GM12878 (cell line): ENCODE measurements at regions not wholly inside any gene's neighbourhood (a gene's known extent, or its start where the extent isn't known, plus 50 kb on each side); places are given as distances from the start of the nearest gene placed in this dataset.

Experiments used
- ATAC-seq: fragments of 200-7000 bp; cut with Tn5 transposase; 3 replicates; pipeline ENCODE4 v1.9.1; 2020; ENCODE audit warnings: mild to moderate bottlenecking, moderate library complexity
- BruUV-seq: library from RNA; stranded (reverse); fragments of 400-500 nt; replicated peaks from 2 replicates; lab custom pipeline; 2021; lab: Mats Ljungman, UMichigan
- CTCF ChIA-PET: fragments of 300-600 bp; sonication (Branson Sonifier 250); formaldehyde crosslinking; extraction: SDS; loops from one replicate; lab custom pipeline; 2021; ENCODE audit warnings: inconsistent platforms; lab: Yijun Ruan, JAX
- POLR2A ChIA-PET: fragments of 350-600 bp; formaldehyde crosslinking; extraction: SDS; loops from one replicate; lab custom pipeline; 2021; ENCODE audit warnings: inconsistent platforms; lab: Charles Lee
- RAD21 ChIA-PET: fragments of 300-600 bp; sonication (Branson Sonifier 250); formaldehyde crosslinking; loops from one replicate; lab custom pipeline; 2023; ENCODE audit warnings: antibody characterized with exemption; ENCODE audit not compliant: unreplicated experiment; lab: Charles Lee
- SMC1A ChIA-PET: fragments of 300-600 bp; sonication (Branson Sonifier 250); formaldehyde crosslinking; loops from one replicate; lab custom pipeline; 2023; ENCODE audit not compliant: unreplicated experiment, uncharacterized antibody; lab: Charles Lee
- DNase-seq: peaks from one replicate; pipeline ENCODE4 v3.0.0-alpha.2; 2011; ENCODE audit warnings: low read depth, low spot score
- FAIRE-seq: peaks from 3 replicates; lab custom pipeline; 2011; peaks lifted over from hg19 to GRCh38; lab: Jason Lieb, UNC
- H2AFZ ChIP-seq: 2 replicates; pipeline ENCODE4 v1.6.0; 2011; ENCODE audit warnings: low read depth, low read length, control low read depth; ENCODE audit not compliant: control insufficient read depth
- H3K27ac ChIP-seq: 2 replicates; pipeline ENCODE4 v1.5.1; 2011; ENCODE audit warnings: control low read depth; ENCODE audit not compliant: control insufficient read depth, insufficient read depth
- H3K27me3 ChIP-seq, 2 experiments: replicated peaks in 1 of 2; 2 replicates each; pipeline versions ENCODE4 v1.6.0 to v1.6.1; 2011; ENCODE audit warnings: low read length in 1 of 2; ENCODE audit not compliant: control insufficient read depth in 2 of 2, insufficient read depth in 2 of 2
- H3K36me3 ChIP-seq, 2 experiments: 2 replicates each; pipeline ENCODE4 v1.5.1; 2011; ENCODE audit warnings: low read length in 1 of 2; ENCODE audit not compliant: control insufficient read depth in 2 of 2, insufficient read depth in 2 of 2
- H3K4me1 ChIP-seq: 2 replicates; pipeline ENCODE4 v1.6.1; 2011; ENCODE audit warnings: mild to moderate bottlenecking, low read length, moderate library complexity, mixed read lengths; ENCODE audit not compliant: control insufficient read depth, insufficient read depth
- H3K4me2 ChIP-seq: 2 replicates; pipeline ENCODE4 v1.6.0; 2011; ENCODE audit warnings: control low read depth; ENCODE audit not compliant: control insufficient read depth, insufficient read depth
- H3K4me3 ChIP-seq: fragments of 200-600 bp; sonication (generic); 2 replicates; pipeline ENCODE4 v1.5.1; 2016
- H3K79me2 ChIP-seq: 2 replicates; pipeline ENCODE4 v1.6.0; 2011; ENCODE audit warnings: low read length; ENCODE audit not compliant: control insufficient read depth, insufficient read depth
- H3K9ac ChIP-seq: 2 replicates; pipeline ENCODE4 v1.8.0; 2011; ENCODE audit warnings: low read length, control low read depth, mixed read lengths; ENCODE audit not compliant: control insufficient read depth, insufficient read depth
- H3K9me3 ChIP-seq: replicated peaks from 3 replicates; pipeline ENCODE4 v1.5.1; 2011; ENCODE audit warnings: mild to moderate bottlenecking, low read length; ENCODE audit not compliant: control insufficient read depth, insufficient read depth
- H4K20me1 ChIP-seq: 2 replicates; pipeline ENCODE4 v1.6.0; 2011; ENCODE audit not compliant: control insufficient read depth, insufficient read depth
- ASH2L ChIP-seq: fragments of 300-600, 200-600 bp; sonication (generic); IDR thresholded peaks from 2 replicates; pipeline ENCODE4 v1.6.1; 2017; ENCODE audit warnings: low read depth, mild to moderate bottlenecking, borderline replicate concordance
- BHLHE40 ChIP-seq, 2 experiments: fragments of 450-650 bp in 1 of 2; IDR thresholded peaks; 2 replicates each; pipeline ENCODE4 v1.6.1; 2011 to 2017; ENCODE audit warnings: low read depth in 2 of 2, borderline replicate concordance in 1 of 2, improper control_type of control experiment in 1 of 2, low read length in 1 of 2, mild to moderate bottlenecking in 1 of 2
- CBX3 ChIP-seq: fragments of 200-600 bp; sonication (generic); IDR thresholded peaks from 2 replicates; pipeline ENCODE4 v1.6.1; 2016; ENCODE audit warnings: low read depth, borderline replicate concordance
- EGR1 ChIP-seq, 2 experiments: IDR thresholded peaks; 1 replicate in 1 of 2; 2 replicates in 1 of 2; pipeline ENCODE4 v1.6.1; 2011 to 2012; ENCODE audit warnings: low read depth in 2 of 2, low read length in 2 of 2, borderline replicate concordance in 1 of 2, mild to moderate bottlenecking in 1 of 2, moderate library complexity in 1 of 2
- FOXM1 ChIP-seq: IDR thresholded peaks from 2 replicates; pipeline ENCODE4 v1.6.1; 2012; ENCODE audit warnings: low read depth, mild to moderate bottlenecking, inconsistent platforms, low read length, moderate library complexity
- GATAD2B ChIP-seq: fragments of 450-650 bp; conservative IDR thresholded peaks from 2 replicates; pipeline ENCODE4 v1.6.1; 2017; ENCODE audit warnings: low read depth, mild to moderate bottlenecking, moderate library complexity
- IRF4 ChIP-seq: IDR thresholded peaks from 2 replicates; pipeline ENCODE4 v1.6.1; 2011; ENCODE audit warnings: low read depth, low read length
- MAX ChIP-seq: IDR thresholded peaks from 2 replicates; pipeline ENCODE4 v1.6.1; 2012; ENCODE audit warnings: low read depth, low read length, improper control_type of control experiment
- MEF2B ChIP-seq: fragments of 450-650 bp; IDR thresholded peaks from 2 replicates; pipeline ENCODE4 v1.6.1; 2018; ENCODE audit warnings: mild to moderate bottlenecking, moderate library complexity; ENCODE audit not compliant: partially characterized antibody, poor library complexity, severe bottlenecking
- NR2C1 ChIP-seq: fragments of 450-650 bp; IDR thresholded peaks from 2 replicates; pipeline ENCODE4 v1.6.1; 2017; ENCODE audit warnings: antibody characterized with exemption, mild to moderate bottlenecking, moderate library complexity
- NR2F1 ChIP-seq: fragments of 450-650 bp; conservative IDR thresholded peaks from 2 replicates; pipeline ENCODE4 v1.6.1; 2017; ENCODE audit warnings: mild to moderate bottlenecking
- POLR2AphosphoS2 ChIP-seq: IDR thresholded peaks from 2 replicates; pipeline ENCODE4 v1.6.1; 2011; ENCODE audit warnings: low read depth, mild to moderate bottlenecking, low read length, improper control_type of control experiment, moderate library complexity
- POU2F2 ChIP-seq: IDR thresholded peaks from 3 replicates; pipeline ENCODE4 v1.6.1; 2011; ENCODE audit warnings: low read depth, mild to moderate bottlenecking, low read length, borderline replicate concordance
- RBBP5 ChIP-seq: fragments of 200-600 bp; sonication (generic); conservative IDR thresholded peaks from 2 replicates; pipeline ENCODE4 v1.6.1; 2016
- SMAD5 ChIP-seq: IDR thresholded peaks from 2 replicates; pipeline ENCODE4 v1.6.1; 2016; ENCODE audit warnings: antibody characterized with exemption, low read depth
- SPI1 ChIP-seq: IDR thresholded peaks from 2 replicates; pipeline ENCODE4 v1.6.1; 2011; ENCODE audit warnings: low read depth, mild to moderate bottlenecking, low read length, moderate library complexity, borderline replicate concordance; ENCODE audit not compliant: insufficient read depth
- STAT1 ChIP-seq: fragments of 450-650 bp; conservative IDR thresholded peaks from 2 replicates; pipeline ENCODE4 v1.6.1; 2014; ENCODE audit warnings: antibody characterized with exemption, mild to moderate bottlenecking
- SUPT20H ChIP-seq: IDR thresholded peaks from 2 replicates; pipeline ENCODE4 v1.6.1; 2011; ENCODE audit warnings: low read depth, mild to moderate bottlenecking, low read length, moderate library complexity, borderline replicate concordance; ENCODE audit not compliant: control insufficient read depth
- SUZ12 ChIP-seq: fragments of 200-600 bp; sonication (generic); IDR thresholded peaks from one replicate; pipeline ENCODE4 v1.6.1; 2018; ENCODE audit warnings: antibody characterized with exemption, mild to moderate bottlenecking; ENCODE audit not compliant: unreplicated experiment
- TBL1XR1 ChIP-seq: IDR thresholded peaks from 2 replicates; pipeline ENCODE4 v1.6.1; 2012; ENCODE audit warnings: low read depth, low read length, improper control_type of control experiment
- YY1 ChIP-seq: IDR thresholded peaks from 2 replicates; pipeline ENCODE4 v1.6.1; 2011; ENCODE audit warnings: low read depth, mild to moderate bottlenecking, low read length
- ZBTB4 ChIP-seq: fragments of 450-650 bp; formaldehyde crosslinking; IDR thresholded peaks from 2 replicates; pipeline ENCODE4 v1.4.0; 2022; ENCODE audit warnings: mild to moderate bottlenecking, moderate library complexity
- ZNF384 ChIP-seq: IDR thresholded peaks from 2 replicates; pipeline ENCODE4 v1.6.1; 2012; ENCODE audit warnings: low read depth, mild to moderate bottlenecking, low read length, improper control_type of control experiment, borderline replicate concordance
- WGBS: methylation state at CpG from one replicate; pipeline ENCODE4 v1.1.6; 2016; ENCODE audit warnings: low lambda C conversion rate; ENCODE audit not compliant: insufficient replicate concordance, insufficient coverage; ENCODE audit errors: missing lambda C conversion rate; 5-methylcytosine and 5-hydroxymethylcytosine counted together
- in situ Hi-C: fragments of 300-500 bp; cut with MboI; formaldehyde crosslinking; loops from 9 replicates; pipeline ENCODE4 v1.14.3; 2018; ENCODE audit warnings: mixed read lengths
- intact Hi-C: fragments of 100-400 bp; cut with micrococcal nuclease; formaldehyde crosslinking; loops from one replicate; pipeline ENCODE4 v1.14.2; 2022; ENCODE audit not compliant: unreplicated experiment

GRCh38 chr1:213448360-213448759 lies 397.3 kb downstream of the RPS6KC1 start:
- H3K4me1 ChIP-seq, result no peaks in the 10 kb centered on the region
- no peak overlapping the region for H2AFZ ChIP-seq

GRCh38 chr1:213448776-213449175 lies 397.7 kb downstream of the RPS6KC1 start:
- SMC1A ChIA-PET, result no interaction called here
- 50% methylated on average over 4 of the region's 4 CpGs for WGBS
- TF ChIP-seq CBX3 (no peak), EGR1 (IDR thresholded peaks at IDR 0.05; ENCODE audit: borderline replicate concordance in 1 of 2, low read depth in 2 of 2, low read length in 2 of 2) (no peak), ZBTB4 (CRISPR knock-in tag) (no peak), POU2F2 (no peak), BHLHE40 (IDR thresholded peaks at IDR 0.05; ENCODE audit: borderline replicate concordance in 1 of 2, low read depth in 2 of 2, low read length in 1 of 2) (no peak), YY1 (no peak), MAX (no peak), NR2F1 (no peak)

More at GRCh38 chr1:213448360-213448759, 397.3 kb downstream of the RPS6KC1 start:
- no peak overlapping the region for H3K9ac ChIP-seq
- ChIA-PET POLR2A (no interaction called here), SMC1A (no interaction called here), CTCF (no interaction called here), RAD21 (no interaction called here)
- BruUV-seq, result no TSS peak
- no peaks in the 10 kb centered on the region for H3K36me3 ChIP-seq
- WGBS, result 54% methylated on average over 9 of the region's 9 CpGs
- no peak overlapping the region for H3K4me3 ChIP-seq
- no peaks in the 10 kb centered on the region for H4K20me1 ChIP-seq
- H3K9me3 ChIP-seq, result no peaks in the 10 kb centered on the region
- H3K27ac ChIP-seq, result no peak overlapping the region
- no peaks in the 10 kb centered on the region for H3K79me2 ChIP-seq
- ATAC-seq (no peak), FAIRE-seq (no peak), DNase-seq (no peak)
- intact Hi-C loops, result no loop called here
- TF ChIP-seq STAT1, result no peak
- TF ChIP-seq POLR2AphosphoS2, result no peak
- no peak for TF ChIP-seq IRF4
- TF ChIP-seq SUZ12, result no peak
- TF ChIP-seq TBL1XR1, result no peak
- TF ChIP-seq ASH2L, result no peak
- no peak for TF ChIP-seq NR2C1
- no peak for TF ChIP-seq SPI1
- TF ChIP-seq MEF2B, result no peak
- no peak for TF ChIP-seq SMAD5
- TF ChIP-seq ZNF384, result no peak
- no peak for TF ChIP-seq SUPT20H
- no peak for TF ChIP-seq RBBP5
- no peak for TF ChIP-seq GATAD2B
- TF ChIP-seq FOXM1, result no peak
- H3K4me2 ChIP-seq, result no peak overlapping the region
- peaks cover 0 to 5% of the 10 kb centered on the region in 2 experiments; a peak in 1 of 4 replicates for H3K27me3 ChIP-seq
- in situ Hi-C loops, result no loop called here

More at GRCh38 chr1:213448776-213449175, 397.7 kb downstream of the RPS6KC1 start:
- ChIA-PET POLR2A (no interaction called here), CTCF (no interaction called here), RAD21 (no interaction called here)
- no peak for FAIRE-seq
- no peak overlapping the region for H3K4me2 ChIP-seq
- H3K79me2 ChIP-seq, result no peaks in the 10 kb centered on the region
- H4K20me1 ChIP-seq, result no peaks in the 10 kb centered on the region
- H3K9me3 ChIP-seq, result no peaks in the 10 kb centered on the region
- H3K4me3 ChIP-seq, result no peak overlapping the region
- DNase-seq, result no peak
- no peaks in the 10 kb centered on the region for H3K36me3 ChIP-seq
- no peak overlapping the region for H3K9ac ChIP-seq
- intact Hi-C loops (no loop called here), in situ Hi-C loops (no loop called here)
- no TSS peak for BruUV-seq
- no peaks in the 10 kb centered on the region for H3K4me1 ChIP-seq
- no peak overlapping the region for H2AFZ ChIP-seq
- peaks cover 0 to 5% of the 10 kb centered on the region in 2 experiments; a peak in 1 of 4 replicates for H3K27me3 ChIP-seq
- H3K27ac ChIP-seq, result no peak overlapping the region
- ATAC-seq, result no peak
